HepG2 (cell line): ENCODE measurements at regions not wholly inside any gene's neighbourhood (a gene's known extent, or its start where the extent isn't known, plus 50 kb on each side); places are given as distances from the start of the nearest gene placed in this dataset.

Experiments
- HNRNPLL ChIP-seq: fragments of 200-400 bp; formaldehyde crosslinking; IDR thresholded peaks from 2 replicates; pipeline ENCODE4 v1.6.1; 2017; ENCODE audit warnings: mild to moderate bottlenecking, low read depth, low read length; ENCODE audit not compliant: poor library complexity, severe bottlenecking
- NCOR1 ChIP-seq: fragments of 200-600 bp; sonication (generic); IDR thresholded peaks from 2 replicates; pipeline ENCODE4 v1.7.0; 2017; ENCODE audit warnings: antibody characterized with exemption, low read length, borderline replicate concordance
- PBX2 ChIP-seq: IDR thresholded peaks from 2 replicates; pipeline ENCODE4 v1.6.1; 2016; ENCODE audit warnings: control low read depth
- POLR2AphosphoS5 ChIP-seq: IDR thresholded peaks from 2 replicates; pipeline ENCODE4 v1.6.1; 2012; ENCODE audit warnings: low read depth, low read length
- TCF7 ChIP-seq: sonication (generic); IDR thresholded peaks from 2 replicates; pipeline ENCODE4 v1.6.1; 2016; ENCODE audit warnings: antibody characterized with exemption, low read depth
- ZBTB7A ChIP-seq: sonication (generic); formaldehyde crosslinking; IDR thresholded peaks from 2 replicates; pipeline ENCODE4 v1.8.0; 2022; ENCODE audit warnings: mild to moderate bottlenecking, missing genetic modification reagents
- ZNF263 ChIP-seq: sonication (generic); formaldehyde crosslinking; IDR thresholded peaks from 2 replicates; pipeline ENCODE4 v1.4.0; 2020; ENCODE audit warnings: missing genetic modification reagents
- ZNF557 ChIP-seq: sonication (generic); formaldehyde crosslinking; IDR thresholded peaks from 2 replicates; pipeline ENCODE4 v1.4.0; 2020; ENCODE audit warnings: missing genetic modification reagents
- TF ChIP-seq, protein P1 (sequence below): sonication (generic); formaldehyde crosslinking; IDR thresholded peaks from 2 replicates; pipeline ENCODE4 v1.5.0; 2020; ENCODE audit warnings: mild to moderate bottlenecking, missing genetic modification reagents

- TF ChIP-seq ZNF263 (CRISPR knock-in tag) (no peak), ZNF557 (CRISPR knock-in tag) (no peak), HNRNPLL (no peak), PBX2 (CRISPR knock-in tag) (no peak), POLR2AphosphoS5 (no peak), ZBTB7A (no peak), TCF7 (no peak), NCOR1 (no peak)
- TF ChIP-seq, protein P1, sequence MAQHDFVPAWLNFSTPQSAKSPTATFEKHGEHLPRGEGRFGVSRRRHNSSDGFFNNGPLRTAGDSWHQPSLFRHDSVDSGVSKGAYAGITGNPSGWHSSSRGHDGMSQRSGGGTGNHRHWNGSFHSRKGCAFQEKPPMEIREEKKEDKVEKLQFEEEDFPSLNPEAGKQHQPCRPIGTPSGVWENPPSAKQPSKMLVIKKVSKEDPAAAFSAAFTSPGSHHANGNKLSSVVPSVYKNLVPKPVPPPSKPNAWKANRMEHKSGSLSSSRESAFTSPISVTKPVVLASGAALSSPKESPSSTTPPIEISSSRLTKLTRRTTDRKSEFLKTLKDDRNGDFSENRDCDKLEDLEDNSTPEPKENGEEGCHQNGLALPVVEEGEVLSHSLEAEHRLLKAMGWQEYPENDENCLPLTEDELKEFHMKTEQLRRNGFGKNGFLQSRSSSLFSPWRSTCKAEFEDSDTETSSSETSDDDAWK = no peak
Measured at GRCh38 chr2:131659168-131659572, 131.5 kb downstream of the CCDC74A start.
